T-helper 9 cell (primary cell): ENCODE measurements at regions not wholly inside any gene's neighbourhood (a gene's known extent, or its start where the extent isn't known, plus 50 kb on each side); places are given as distances from the start of the nearest gene placed in this dataset.
"Not testable (repeated sequence)": the region's sequence is repeated elsewhere in the genome, so short reads cannot be mapped to it uniquely, and the experiment has no call there.

Source experiments
- DNase-seq: peaks from one replicate; pipeline ENCODE4 v3.0.0-alpha.2; 2020

DNA sequence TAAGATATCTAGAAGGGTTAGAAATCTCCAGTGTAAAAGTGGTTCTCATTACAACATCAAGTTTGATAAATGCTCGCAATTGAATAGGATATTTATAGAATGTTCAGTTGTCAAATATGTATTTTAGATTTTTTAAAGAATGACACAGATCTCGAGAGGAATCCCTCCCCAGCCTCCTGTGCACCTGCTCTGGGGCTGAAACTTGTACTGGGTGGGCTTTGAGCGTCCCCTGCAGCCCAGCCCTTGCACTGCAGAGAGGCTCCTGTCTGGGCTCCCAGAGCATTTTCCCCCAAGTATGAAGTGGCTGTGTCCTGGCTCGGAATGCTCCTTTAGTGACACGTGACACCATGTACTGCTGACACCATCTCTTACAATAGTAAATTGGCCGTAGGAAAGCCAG is 499.6 kb downstream of the TMEM121 start:
- DNase-seq: no peak

DNA sequence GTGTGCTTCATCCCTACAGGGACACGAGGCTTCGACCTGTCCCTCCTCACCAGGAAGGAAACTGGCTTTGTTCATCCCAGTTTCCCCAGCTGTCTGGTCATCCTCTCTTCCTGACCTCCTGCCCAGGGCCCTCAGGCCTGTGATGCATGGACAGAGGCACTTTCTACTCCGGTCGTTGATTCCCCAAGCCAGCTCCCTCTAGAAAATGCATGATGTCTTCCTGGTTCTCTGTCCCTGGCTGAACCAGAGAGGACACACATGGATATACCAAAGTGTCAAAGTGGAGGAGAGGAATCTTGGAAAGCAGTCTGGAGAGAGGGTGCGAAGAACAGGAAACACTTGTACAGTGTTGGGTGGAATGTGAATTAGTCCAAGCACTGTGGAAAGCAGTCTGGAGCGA is 501.4 kb downstream of the TMEM121 start:
- not testable (repeated sequence) for DNase-seq

DNA sequence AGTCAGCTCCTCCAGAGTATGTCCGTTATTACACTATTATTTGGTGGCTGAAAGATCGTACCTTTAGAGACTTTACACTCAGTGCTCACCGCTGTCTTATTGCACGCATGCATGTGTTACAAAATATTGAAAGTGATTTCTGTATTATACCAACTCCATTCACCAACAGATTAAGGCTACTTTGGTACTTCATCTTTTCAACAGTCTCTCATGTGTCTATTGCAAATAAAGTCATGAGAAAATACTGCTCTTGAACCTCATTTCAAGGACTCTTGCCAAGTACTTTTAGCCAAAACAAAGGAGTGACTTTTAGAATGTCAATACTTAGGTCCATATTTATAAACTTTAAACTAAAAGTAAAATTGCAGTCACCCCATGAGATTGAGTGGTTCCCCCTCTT is 503.6 kb downstream of the TMEM121 start:
- DNase-seq: no peak

GRCh38 chr14:106037380-106037779 is 511.0 kb downstream of the TMEM121 start:
- DNase-seq: no peak

- no peak for DNase-seq
Observed at GRCh38 chr14:106038263-106038662, 511.9 kb downstream of the TMEM121 start.

- DNase-seq: no peak
Observed at GRCh38 chr14:106039400-106039799, 513.0 kb downstream of the TMEM121 start.

DNA sequence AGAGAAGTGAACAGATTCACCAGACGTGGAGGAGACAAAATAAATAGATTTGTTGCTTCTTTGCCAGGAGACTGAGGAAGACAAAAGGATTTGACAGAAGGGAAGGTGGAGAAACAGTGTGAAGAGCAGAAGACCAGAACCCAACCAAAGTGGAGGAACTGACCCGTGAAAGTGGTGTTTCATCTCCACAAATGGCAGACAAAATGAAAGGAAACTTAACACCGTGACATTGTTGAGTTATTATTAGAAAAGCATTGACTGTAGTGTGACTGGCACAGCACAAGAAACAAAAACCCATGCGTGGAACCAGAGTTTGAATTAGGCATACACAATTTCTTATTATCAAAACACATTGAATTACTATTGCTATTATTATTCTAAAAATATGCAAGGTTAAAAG is 518.1 kb downstream of the TMEM121 start:
- DNase-seq: no peak

DNA sequence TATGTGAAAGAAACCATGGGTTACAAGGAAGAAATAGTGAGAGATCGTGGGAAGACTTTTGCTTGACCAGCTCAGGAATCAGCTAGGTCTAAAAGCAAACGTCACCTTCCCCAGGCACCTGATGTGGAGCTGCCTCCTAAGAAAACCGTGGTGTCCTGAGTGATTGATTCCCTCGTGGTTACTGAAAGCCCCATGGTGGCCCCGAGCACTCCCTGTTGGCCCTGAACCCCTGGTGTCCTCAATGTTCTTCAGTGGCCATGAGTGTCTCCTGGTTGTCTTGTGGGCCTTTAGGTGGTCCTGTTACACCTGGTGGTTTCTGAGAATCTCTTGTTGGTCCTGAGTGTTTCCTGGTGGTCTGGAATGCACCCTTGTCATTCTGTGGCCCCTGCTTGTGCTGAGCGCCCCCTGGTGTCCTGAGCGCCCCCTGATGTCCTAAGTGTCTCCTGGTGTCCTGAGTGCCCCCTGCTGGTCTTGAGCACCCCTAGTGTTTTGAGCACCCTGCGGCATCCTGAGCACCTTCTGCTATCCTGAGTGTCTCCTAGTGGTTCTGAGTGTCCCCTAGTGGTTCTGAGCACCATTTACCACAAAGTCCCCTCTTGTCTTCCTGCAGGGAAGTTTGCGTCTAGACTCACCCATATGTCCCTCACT is 518.7 kb downstream of the TMEM121 start:
- peak; percentile 73 for DNase-seq

DNA sequence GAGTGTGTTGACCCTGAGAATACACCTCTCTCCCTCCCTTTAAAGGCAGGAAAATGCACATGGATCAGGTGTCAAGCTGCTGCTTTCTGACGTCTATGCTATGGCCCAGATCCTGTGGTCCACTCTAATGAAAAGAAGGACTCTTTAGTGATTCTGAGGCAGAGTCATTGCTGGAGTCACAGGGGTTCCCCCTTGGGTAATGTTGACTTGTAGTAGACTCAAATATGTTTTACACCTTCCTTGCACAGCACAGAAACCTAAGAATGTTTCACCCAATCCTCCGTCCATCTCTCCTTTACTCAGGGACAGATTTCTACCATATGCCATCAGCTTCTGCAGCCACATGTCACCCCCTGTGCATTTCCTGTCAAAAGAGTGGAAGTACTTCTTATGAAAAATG is 525.4 kb downstream of the TMEM121 start:
- DNase-seq: no peak

DNA sequence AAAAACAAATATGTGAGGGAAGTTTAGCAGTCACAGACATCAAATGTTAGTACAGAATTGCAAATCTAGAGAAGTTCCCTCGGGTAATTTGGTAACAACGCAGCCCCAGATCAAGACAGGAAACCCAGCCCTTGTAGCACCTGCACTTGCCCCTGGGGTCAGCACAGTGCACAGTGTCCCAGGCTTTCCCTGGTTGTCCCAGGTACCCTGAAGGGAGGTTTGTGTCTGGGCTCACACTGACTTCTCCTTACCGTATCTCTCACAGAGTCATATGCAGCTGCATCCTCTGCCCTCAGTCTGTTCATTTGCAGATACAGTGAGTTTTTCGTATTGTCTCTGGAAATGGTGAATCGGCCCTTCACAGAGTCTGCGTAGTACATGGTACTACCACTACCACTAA is 528.9 kb downstream of the TMEM121 start:
- DNase-seq: no peak

GRCh38 chr14:106058342-106058741 is 532.0 kb downstream of the TMEM121 start:
- DNase-seq: no peak

- DNase-seq: no peak
Observed at GRCh38 chr14:106060276-106060975, 534.0 kb downstream of the TMEM121 start.

- peak; percentile 74 for DNase-seq
Observed at GRCh38 chr14:106061877-106062500, 535.6 kb downstream of the TMEM121 start.

DNA sequence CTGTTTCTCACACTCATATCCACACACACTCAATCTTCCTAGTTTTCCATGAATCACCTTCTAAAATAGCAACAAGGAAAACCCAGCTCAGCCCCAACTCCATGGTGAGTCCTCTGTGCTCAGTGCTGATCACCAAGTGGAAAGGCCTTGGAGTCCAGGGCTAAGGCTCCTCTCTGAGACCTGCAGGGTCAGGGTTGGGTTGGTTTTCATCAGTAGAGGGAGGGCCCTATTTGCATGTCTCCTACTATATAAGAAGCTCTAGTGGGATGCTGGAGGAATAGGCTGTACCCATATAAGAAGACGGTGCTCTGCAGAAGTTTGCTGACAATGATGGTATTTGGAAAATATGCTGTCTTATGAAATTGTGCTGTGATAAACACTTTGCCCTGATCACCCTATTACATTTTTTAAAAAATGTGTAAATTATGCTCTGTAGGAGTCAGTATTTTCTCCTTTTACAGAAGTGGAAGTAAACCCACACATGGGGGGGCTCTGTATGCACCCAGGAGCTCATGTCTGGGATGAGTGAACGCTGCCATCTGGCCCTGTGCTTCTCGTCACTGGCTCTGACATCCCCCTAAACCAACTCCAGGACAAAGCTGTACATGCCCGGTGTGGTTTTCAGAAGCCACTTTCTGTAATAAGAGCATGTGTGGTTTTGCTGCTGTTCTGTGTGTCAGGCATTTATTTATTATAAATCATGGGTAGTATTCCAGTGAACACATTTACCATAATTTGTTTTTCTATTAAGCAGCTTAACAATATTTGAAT is 536.3 kb downstream of the TMEM121 start:
- no peak for DNase-seq

DNA sequence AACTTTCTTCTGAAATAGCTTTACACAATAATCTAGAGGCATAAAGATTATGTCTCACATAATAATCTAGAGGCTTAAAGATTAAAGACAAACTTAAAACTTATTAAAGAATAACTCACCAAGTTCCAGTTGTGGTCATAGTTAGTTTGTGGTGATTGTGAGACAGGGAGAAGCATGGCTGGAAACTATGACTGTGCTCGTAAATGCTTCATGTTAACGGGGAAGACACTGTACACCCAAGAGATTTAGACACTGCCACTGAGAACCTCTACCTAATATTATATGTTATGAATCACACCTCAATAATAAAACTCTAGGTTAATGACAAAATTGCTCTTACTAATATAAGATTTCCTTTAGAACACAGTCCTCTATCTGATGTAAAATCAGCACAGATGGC is 541.6 kb downstream of the TMEM121 start:
- no peak for DNase-seq

DNA sequence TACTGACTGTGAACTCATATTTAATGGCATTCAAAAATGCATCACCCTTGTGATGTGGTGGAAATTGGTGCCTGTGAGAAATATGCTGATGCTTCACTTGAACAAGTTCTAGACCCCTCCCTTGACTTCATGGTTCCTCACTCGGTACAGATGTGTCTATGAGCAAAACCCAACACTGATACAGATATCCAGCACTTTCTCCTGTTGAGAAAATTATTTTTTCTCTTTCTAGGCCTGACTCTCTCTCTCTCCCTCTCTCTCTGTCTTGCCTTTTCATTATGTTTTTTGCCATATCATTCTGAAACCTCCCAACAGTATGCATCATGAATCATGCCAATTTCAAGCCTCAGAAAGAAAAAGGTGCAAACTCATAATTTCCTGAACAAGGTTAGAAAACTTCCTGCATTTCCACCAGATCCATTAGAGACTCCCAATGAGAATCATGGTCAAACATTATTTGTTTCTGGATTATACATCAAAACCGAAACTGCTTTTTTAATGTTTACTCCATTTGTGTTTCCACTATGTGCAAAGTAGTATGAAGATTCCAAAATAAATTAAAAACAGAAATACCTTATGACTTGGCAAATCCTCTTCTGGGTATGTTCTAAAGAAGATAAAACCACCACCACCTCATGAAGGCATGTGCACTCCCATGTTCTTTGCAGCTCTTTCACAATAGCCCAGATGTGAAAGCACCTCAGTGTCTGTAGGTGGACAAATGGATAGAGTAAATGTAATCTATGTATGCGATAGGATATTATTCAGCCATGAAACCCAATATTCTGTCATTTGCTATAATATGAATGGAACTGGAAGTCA is 543.6 kb downstream of the TMEM121 start:
- no peak for DNase-seq

DNA sequence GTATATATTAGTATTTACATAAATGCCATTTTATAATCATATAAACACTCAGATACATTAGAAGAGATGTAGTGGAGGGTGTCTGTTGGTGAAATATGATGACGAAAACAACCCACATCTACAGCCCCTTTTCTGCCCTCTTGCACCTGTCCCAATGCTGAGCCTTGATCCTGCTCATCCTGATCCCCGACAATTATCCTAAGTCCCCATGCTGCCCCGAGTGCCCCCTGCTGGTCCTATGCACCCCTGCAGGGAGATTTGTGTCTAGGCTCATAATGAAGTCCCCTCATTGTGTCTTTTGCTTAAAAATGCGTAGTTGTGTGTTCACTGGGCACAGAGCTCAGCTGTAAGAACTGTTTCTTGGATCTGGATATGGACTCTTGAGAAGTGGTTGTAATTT is 554.5 kb downstream of the TMEM121 start:
- DNase-seq: no peak

GRCh38 chr14:106081721-106082120 is 555.3 kb downstream of the TMEM121 start:
- DNase-seq: not testable (repeated sequence)

DNA sequence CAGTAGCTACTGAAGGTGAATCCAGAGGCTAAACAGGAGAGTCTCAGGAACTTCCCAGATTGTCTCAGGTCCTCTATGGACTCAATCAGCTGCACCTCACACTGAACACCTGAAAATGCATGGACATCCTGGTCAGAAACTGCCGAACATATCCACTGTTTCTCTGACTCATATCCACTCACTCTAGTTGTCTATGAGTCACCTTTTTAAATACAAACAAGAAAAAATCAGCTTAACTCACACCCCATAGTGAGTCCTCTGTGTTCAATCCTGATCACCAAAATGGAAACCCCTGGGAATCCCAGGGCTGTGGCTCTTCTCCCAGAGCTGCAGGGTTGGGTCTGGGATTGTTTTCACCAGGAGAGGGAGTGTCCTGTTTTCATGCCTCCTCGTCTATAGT is 556.7 kb downstream of the TMEM121 start:
- DNase-seq: no peak

- no peak for DNase-seq
Observed at GRCh38 chr14:106087837-106088236, 561.5 kb downstream of the TMEM121 start.

DNA sequence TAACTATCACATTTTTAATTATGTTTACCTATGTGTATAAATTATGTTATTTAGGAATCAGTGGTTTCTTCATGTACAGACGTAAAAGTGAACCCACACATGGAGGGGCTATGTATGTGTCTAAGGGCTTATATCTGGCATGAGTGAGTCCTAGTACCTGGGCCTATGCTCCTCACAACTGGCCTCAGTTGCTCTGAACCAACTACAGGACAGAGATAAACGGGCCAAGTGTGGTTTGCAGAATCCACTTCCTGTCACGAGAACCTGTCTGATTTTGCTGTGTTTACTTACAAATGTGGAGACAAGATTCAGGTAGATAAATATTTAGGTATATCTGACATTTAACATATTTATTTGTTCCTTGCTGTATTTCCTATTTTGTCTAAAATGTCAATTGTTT is 562.5 kb downstream of the TMEM121 start:
- DNase-seq: not testable (repeated sequence)

GRCh38 chr14:106094654-106095189 is 568.3 kb downstream of the TMEM121 start:
- peak; percentile 58 for DNase-seq
